Gastrocnemius medialis (tissue), 4 donors: ENCODE measurements at regions not wholly inside any gene's neighbourhood (a gene's known extent, or its start where the extent isn't known, plus 50 kb on each side); places are given as distances from the start of the nearest gene placed in this dataset.

Experiments used
- CTCF ChIP-seq, 5 experiments: fragments of 450-650 bp in 3 of 5; fragments of 200-600 bp in 2 of 5; sonication (generic) in 2 of 5; IDR thresholded peaks in 4 of 5; conservative IDR thresholded peaks in 1 of 5; 1 replicate in 4 of 5; 2 replicates in 1 of 5; pipeline ENCODE4 v1.5.1; 2016 to 2019; ENCODE audit warnings: antibody characterized with exemption in 5 of 5, mild to moderate bottlenecking in 3 of 5, moderate library complexity in 3 of 5
- POLR2A ChIP-seq, 2 donors: fragments of 450-650 bp; IDR thresholded peaks; one replicate each; pipeline ENCODE4 v1.6.1; 2017; ENCODE audit warnings: antibody characterized with exemption in 2 of 2, mild to moderate bottlenecking in 2 of 2, moderate library complexity in 2 of 2

GRCh38 chr1:188243456-188243855 is 1414.7 kb downstream of the PLA2G4A start:
- TF ChIP-seq CTCF (IDR thresholded peaks at IDR 0.05 in 4 of 5, conservative IDR thresholded peaks at IDR 0.05 in 1 of 5): no peak
- no peak for TF ChIP-seq POLR2A (IDR thresholded peaks at IDR 0.05)
